ENCODE measurements at regions not wholly inside any gene's neighbourhood (a gene's known extent, or its start where the extent isn't known, plus 50 kb on each side); places are given as distances from the start of the nearest gene placed in this dataset.

GRCh38 chr2:6652251-6652650 lies 213.5 kb downstream of the CMPK2 start:
- Histone ChIP-seq H3K23ac (ENCODE audit: insufficient read length) (no peak overlapping the region), H3K36me3 (ENCODE audit: control insufficient read depth in 2 of 4, insufficient read depth in 4 of 4, low read length in 3 of 4) (no peaks in the 10 kb centered on the region), H4K8ac (ENCODE audit: extremely low read depth, insufficient read depth, low read length) (no peak overlapping the region), H3K79me1 (ENCODE audit: low read depth, low read length) (no peaks in the 10 kb centered on the region), H3K27ac (ENCODE audit: low read depth, low read length) (no peak overlapping the region), H3K9me3 (ENCODE audit: insufficient read depth in 2 of 2, low read depth in 1 of 2, low read length in 1 of 2) (no peaks in the 10 kb centered on the region), H3K4me1 (replicated peaks in 1 of 4; ENCODE audit: control insufficient read depth in 3 of 4, insufficient read depth in 4 of 4, low read length in 3 of 4) (no peaks in the 10 kb centered on the region), H4K5ac (ENCODE audit: insufficient read length, low read depth, low read length) (no peak overlapping the region), H2BK15ac (ENCODE audit: low read length) (no peak overlapping the region), H3K4me2 (ENCODE audit: insufficient read depth in 1 of 2, low read depth in 2 of 2, low read length in 2 of 2) (no peak overlapping the region), H2BK12ac (ENCODE audit: low read depth, low read length) (no peak overlapping the region), H3K18ac (ENCODE audit: extremely low read depth, low read length) (no peak overlapping the region), H3K79me2 (ENCODE audit: control insufficient read depth in 1 of 2, insufficient read depth in 2 of 2, low read length in 2 of 2) (no peaks in the 10 kb centered on the region), H4K20me1 (replicated peaks in 1 of 2; ENCODE audit: control insufficient read depth in 1 of 2, insufficient read depth in 2 of 2, low read length in 2 of 2) (no peaks in the 10 kb centered on the region), H3K56ac (replicated peaks; ENCODE audit: insufficient read length, low read depth, low read length) (no peak overlapping the region), H2AFZ (ENCODE audit: low read length) (no peak overlapping the region), H3K4me3 (ENCODE audit: extremely low read depth in 1 of 4, insufficient read depth in 2 of 4, low read depth in 3 of 4, low read length in 4 of 4) (no peak overlapping the region), H3K27me3 (replicated peaks in 1 of 4; ENCODE audit: control insufficient read depth in 3 of 4, extremely low read depth in 1 of 4, insufficient read depth in 3 of 4, low read length in 3 of 4) (no peaks in the 10 kb centered on the region), H3K9ac (replicated peaks in 1 of 4; ENCODE audit: extremely low read depth in 1 of 4, low read depth in 3 of 4, low read length in 3 of 4) (no peak overlapping the region), H2BK120ac (replicated peaks; ENCODE audit: low read depth, low read length) (no peak overlapping the region), H2BK5ac (ENCODE audit: low read depth, low read length) (no peak overlapping the region), H4K91ac (replicated peaks; ENCODE audit: insufficient read length, low read length) (no peak overlapping the region), H2BK20ac (ENCODE audit: low read length) (no peak overlapping the region), H3K23me2 (ENCODE audit: low read depth, low read length) (no peaks in the 10 kb centered on the region), H3K14ac (ENCODE audit: insufficient read length) (no peak overlapping the region), H2AK5ac (ENCODE audit: low read depth, low read length) (no peak overlapping the region), H3K4ac (replicated peaks; ENCODE audit: insufficient read length, low read depth, low read length) (no peak overlapping the region)
- ChIA-PET CTCF (ENCODE audit: partially characterized antibody) (no interaction called here), POLR2A (ENCODE audit: partially characterized antibody) (no interaction called here)
- FAIRE-seq (no peak), DNase-seq (ENCODE audit: low read depth in 1 of 2, low spot score in 2 of 2) (no peak)
- WGBS, 2 experiments (ENCODE audit: extremely low coverage in 1 of 2, insufficient coverage in 1 of 2, insufficient read length in 1 of 2, insufficient replicate concordance in 2 of 2, low coverage in 1 of 2, low lambda C conversion rate in 2 of 2, missing lambda C conversion rate in 1 of 2): 96% methylated on average over 2 of the region's 2 CpGs; no CpG with 5 or more reads in 1 of the 2 experiments
- TF ChIP-seq YY1 (IDR thresholded peaks at IDR 0.05; ENCODE audit: low read depth, low read length) (no peak), TEAD4 (IDR thresholded peaks at IDR 0.05; ENCODE audit: low read depth, low read length) (no peak), RAD21 (IDR thresholded peaks at IDR 0.05 in 1 of 2, conservative IDR thresholded peaks at IDR 0.05 in 1 of 2; ENCODE audit: low read depth in 2 of 2, low read length in 2 of 2) (no peak), NANOG (IDR thresholded peaks at IDR 0.05; ENCODE audit: insufficient read depth, low read depth, low read length, poor library complexity, severe bottlenecking) (no peak), KDM5A (IDR thresholded peaks at IDR 0.05; ENCODE audit: low read length) (no peak), SIX5 (IDR thresholded peaks at IDR 0.05; ENCODE audit: low read depth, low read length) (no peak), FOSL1 (IDR thresholded peaks at IDR 0.05; ENCODE audit: insufficient read depth, low read depth, low read length) (no peak), JUN (IDR thresholded peaks at IDR 0.05; ENCODE audit: low read depth, low read length) (no peak), POLR2A (IDR thresholded peaks at IDR 0.05; ENCODE audit: control extremely low read depth in 1 of 2, low read depth in 2 of 2, low read length in 2 of 2) (no peak), CEBPB (IDR thresholded peaks at IDR 0.05; ENCODE audit: low read depth, low read length) (no peak), GTF2F1 (IDR thresholded peaks at IDR 0.05; ENCODE audit: borderline replicate concordance, low read depth, low read length) (no peak), ASH2L (IDR thresholded peaks at IDR 0.05; ENCODE audit: low read length) (no peak), E2F6 (IDR thresholded peaks at IDR 0.05) (no peak), POLR2AphosphoS5 (IDR thresholded peaks at IDR 0.05; ENCODE audit: low read depth, low read length) (no peak), EGR1 (IDR thresholded peaks at IDR 0.05; ENCODE audit: borderline replicate concordance, low read depth, low read length) (no peak)

Measured in H1 (cell line).